HG03103 (cell line): ENCODE measurements at regions not wholly inside any gene's neighbourhood (a gene's known extent, or its start where the extent isn't known, plus 50 kb on each side); places are given as distances from the start of the nearest gene placed in this dataset.
"Not testable (repeated sequence)": the region's sequence is repeated elsewhere in the genome, so short reads cannot be mapped to it uniquely, and the experiment has no call there.

ENCODE experiments used
- ATAC-seq: cut with Tn5 transposase; IDR thresholded peaks from one replicate; pipeline ENCODE4 v1.9.1; 2021; ENCODE audit warnings: low read depth; ENCODE audit not compliant: unreplicated experiment

- ATAC-seq: no peak
Measured at GRCh38 chr9:2424619-2425033, 197.0 kb upstream of the VLDLR start.

- ATAC-seq: no peak
Measured at GRCh38 chr9:2425676-2426075, 195.9 kb upstream of the VLDLR start.

DNA sequence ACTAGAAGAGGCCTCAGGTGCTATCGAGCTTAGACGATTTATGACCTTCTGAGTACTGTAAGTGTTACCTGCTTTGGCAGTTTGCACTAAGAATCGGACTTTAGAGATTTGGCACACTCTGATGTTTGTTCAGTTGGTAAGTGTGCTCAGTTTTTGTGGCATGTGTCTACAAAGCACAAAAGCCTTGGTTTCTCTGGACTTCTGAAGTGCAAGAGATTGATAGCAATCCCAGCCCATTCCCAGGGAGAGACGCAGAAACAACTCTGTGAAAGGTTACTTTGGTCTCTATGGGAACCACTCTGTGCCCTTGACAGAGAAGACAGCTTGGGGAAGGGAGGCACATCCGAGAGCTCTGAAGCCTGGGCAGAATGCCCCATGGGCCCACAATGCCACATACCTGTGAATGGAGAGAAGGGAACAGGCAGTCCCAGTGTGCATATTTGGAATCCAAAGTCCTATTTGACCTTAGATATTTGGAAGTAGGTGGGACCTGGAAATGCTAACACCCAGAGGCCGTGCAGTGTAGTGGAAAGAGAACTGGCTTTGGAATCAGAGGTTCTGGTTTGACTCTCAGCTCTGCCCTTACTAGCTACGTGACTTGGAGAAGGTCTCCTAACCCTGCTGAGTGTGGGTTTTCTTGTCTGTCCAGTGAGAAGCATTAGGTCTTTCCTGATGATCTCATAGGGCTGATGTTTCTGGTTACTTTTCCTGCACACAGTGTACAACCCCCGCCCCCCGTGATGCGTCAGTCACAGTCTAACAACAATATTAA, 194.3 kb upstream of the VLDLR start:
- no peak for ATAC-seq

GRCh38 chr9:2439957-2440356, 181.6 kb upstream of the VLDLR start:
- no peak for ATAC-seq

DNA sequence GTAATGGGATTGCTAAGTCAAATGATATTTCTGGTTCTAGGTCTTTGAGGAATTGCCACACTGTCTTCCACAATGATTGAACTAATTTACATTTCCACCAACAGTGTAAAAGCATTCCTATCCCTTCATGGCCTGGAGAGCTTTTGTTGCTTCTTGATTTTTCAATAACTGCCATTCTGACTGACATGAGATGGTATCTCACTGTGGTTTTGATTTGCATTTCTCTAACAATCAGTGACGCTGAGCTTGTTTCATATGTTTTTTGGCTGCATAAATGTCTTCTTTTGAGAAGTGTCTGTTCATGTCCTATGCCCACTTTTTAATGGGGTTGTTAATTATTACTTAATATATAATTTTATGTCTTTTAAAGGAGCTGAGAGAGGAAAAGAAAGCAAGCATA, 177.7 kb upstream of the VLDLR start:
- ATAC-seq: not testable (repeated sequence)

GRCh38 chr9:2448193-2448738, 173.3 kb upstream of the VLDLR start:
- no peak for ATAC-seq

- no peak for ATAC-seq
Measured at GRCh38 chr9:2453106-2453505, 168.5 kb upstream of the VLDLR start.

DNA sequence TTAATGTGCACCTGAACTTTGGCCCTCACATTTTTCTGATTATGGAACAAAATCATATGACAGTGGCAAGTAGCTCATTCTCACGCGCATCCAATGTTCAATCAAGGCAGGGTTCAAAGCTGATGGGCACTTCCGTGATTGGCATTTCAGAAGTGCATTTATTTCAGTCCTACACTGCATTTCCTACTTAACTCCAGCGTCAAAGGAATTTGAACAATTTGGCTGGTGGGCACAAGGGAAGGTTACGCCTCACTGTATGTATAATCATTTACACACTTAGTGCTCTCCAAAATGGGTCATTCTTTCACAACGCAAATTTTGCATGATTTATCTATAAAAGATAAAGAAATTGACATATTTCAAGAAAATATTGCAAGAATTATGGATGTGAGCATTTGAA, 167.9 kb upstream of the VLDLR start:
- ATAC-seq: no peak

- no peak for ATAC-seq
Measured at GRCh38 chr9:2459756-2460155, 161.8 kb upstream of the VLDLR start.

GRCh38 chr9:2461892-2462291, 159.7 kb upstream of the VLDLR start:
- ATAC-seq: no peak

GRCh38 chr9:2464624-2465023, 157.0 kb upstream of the VLDLR start:
- no peak for ATAC-seq

DNA sequence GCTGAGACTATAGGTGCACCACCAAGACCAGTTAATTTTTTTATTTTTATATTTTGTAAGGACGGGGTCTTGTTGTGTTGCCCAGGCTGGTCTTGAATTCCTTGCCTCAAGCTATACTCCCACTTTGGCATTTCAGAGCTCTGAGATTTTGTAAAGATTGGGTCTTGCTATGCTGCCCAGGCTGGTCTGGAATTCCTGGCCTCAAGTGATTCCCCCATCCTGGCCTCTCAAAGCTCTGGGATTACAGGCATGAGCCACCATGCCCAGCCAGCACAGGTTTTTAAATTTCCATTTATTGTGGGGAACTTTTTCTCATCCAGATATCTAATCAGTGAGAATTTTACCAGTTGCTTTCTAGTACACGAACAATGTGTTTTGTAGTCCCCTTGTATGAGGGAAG, 156.1 kb upstream of the VLDLR start:
- ATAC-seq: no peak

DNA sequence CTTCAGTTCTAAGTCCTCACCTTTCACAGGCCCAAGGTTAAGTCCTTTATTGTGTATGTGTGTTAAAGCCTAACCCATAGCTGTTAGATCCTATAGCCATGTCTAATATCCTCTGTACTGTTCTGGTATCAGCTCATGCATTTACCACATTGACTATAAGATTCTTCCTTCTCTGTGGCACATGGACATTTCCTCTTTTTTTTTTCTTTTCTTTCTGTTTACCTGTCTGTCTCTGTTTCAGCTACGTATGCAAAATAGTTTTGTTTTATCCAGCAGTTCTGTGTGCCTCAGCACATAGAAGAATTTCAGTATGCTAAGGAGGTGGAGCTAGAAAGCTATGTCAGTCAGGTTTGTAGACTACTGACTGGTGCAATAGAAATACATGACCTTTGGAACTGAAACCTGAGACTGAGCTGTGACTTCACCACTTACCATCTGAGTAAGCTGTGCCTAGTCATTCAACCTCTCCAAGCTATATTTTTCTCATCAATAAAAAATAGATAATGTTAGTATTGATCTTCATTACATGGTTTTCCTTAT, 155.6 kb upstream of the VLDLR start:
- ATAC-seq: peak; percentile 99

DNA sequence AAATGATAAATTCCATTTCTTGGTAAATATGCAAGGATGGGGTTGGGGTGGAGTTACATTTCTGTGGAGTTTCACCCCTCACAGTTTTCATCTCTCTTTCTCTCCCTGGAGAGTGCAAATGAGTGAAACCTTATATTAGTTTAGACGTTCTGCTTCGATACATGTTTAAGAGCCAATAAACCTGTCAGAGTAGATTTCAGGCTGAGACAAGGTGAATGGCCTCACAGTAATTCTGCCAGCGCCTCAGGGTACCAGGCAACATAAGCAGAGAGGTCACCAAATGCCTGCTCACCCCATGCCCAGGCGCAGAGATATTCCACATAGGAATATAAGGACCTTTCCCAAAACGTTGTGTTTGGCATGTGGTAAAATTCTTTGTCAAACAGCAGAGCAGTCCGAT, 154.9 kb upstream of the VLDLR start:
- no peak for ATAC-seq

GRCh38 chr9:2469681-2470221, 151.8 kb upstream of the VLDLR start:
- no peak for ATAC-seq

GRCh38 chr9:2473681-2474080, 147.9 kb upstream of the VLDLR start:
- no peak for ATAC-seq

GRCh38 chr9:2477755-2478154, 143.8 kb upstream of the VLDLR start:
- no peak for ATAC-seq

GRCh38 chr9:2478421-2478820, 143.2 kb upstream of the VLDLR start:
- no peak for ATAC-seq

GRCh38 chr9:2479056-2479565, 142.5 kb upstream of the VLDLR start:
- ATAC-seq: no peak

DNA sequence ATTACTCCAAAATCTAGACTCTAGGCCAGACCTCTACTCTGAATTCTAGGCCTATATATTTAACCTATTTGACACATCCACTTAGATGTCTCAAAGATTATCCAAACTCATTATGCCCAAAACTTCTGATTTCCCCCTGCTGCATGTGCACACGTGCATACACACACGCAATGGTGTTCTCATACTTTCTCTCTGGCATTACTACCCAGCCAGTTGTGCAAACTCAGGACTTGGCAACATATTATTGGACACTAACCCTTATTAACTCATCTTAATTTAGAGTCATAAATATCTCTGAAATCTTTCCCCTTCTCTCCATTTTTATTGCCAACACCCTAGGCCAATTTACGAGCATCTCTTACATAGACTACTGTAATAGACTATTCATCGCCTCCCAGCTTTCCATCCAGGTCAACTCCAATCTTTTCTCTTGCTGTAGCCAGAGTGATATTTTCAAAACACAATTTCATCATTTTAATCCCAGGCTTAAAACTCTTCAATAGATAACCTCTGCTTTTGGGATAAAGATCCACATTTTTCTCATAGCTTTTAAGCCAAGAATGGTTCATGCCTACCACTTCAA, 141.2 kb upstream of the VLDLR start:
- no peak for ATAC-seq

DNA sequence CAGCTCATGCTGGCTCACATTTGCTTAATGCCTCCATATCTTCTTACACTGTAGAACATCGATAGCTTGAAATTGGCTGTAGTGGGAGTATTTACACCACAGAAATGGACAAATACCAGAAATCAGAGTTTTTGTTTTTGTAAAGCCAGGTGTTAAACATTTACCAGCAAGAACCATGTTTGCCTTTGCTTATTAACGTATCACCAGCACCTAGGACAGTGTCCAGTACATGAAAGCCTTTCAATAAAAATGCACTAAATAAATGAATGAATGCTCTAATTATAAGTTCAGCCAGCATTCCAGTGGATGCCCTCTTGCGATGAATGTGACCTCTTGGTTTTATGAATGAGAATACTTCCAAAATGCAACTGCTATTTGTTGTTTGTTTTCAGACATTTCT, 140.4 kb upstream of the VLDLR start:
- ATAC-seq: no peak
